AG10803 (cell line): ENCODE measurements at regions not wholly inside any gene's neighbourhood (a gene's known extent, or its start where the extent isn't known, plus 50 kb on each side); places are given as distances from the start of the nearest gene placed in this dataset.

Experiments
- DNase-seq: peaks from one replicate; pipeline ENCODE4 v3.0.0; 2010; ENCODE audit warnings: low read depth
- H3K4me3 ChIP-seq: 2 replicates; pipeline ENCODE4 v1.5.1; 2011; ENCODE audit warnings: mild to moderate bottlenecking, low read length, control low read depth
- CTCF ChIP-seq: conservative IDR thresholded peaks from 2 replicates; pipeline ENCODE4 v1.5.1; 2011; ENCODE audit warnings: mild to moderate bottlenecking, low read length, control low read depth, inconsistent platforms

GRCh38 chr5:13003457-13003856 lies 941.0 kb downstream of the DNAH5 start:
- no peak for DNase-seq
- TF ChIP-seq CTCF, result no peak
- no peak overlapping the region for H3K4me3 ChIP-seq

GRCh38 chr5:12999667-13000066 lies 944.8 kb downstream of the DNAH5 start:
- no peak overlapping the region for H3K4me3 ChIP-seq
- TF ChIP-seq CTCF, result no peak
- no peak for DNase-seq

DNA sequence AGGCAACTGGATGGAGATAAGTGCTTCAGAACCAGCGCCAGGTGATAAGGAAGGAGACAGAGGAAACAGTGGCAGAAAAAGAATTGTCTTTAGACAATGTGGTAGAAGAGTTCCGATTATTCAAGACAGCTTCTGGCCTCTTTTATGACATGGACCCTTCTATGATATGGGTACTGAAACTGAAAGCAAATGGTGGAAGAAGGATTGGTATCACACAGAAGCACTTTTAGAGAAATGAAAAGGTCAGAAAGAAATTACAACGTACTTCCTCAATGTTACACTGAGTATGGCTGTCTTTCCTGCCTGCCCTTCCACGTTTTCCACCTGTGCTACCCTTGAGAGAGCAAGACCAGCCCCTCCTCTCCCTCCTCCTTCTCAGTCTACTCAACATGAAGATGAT lies 959.3 kb downstream of the DNAH5 start:
- no peak for DNase-seq
- no peak for TF ChIP-seq CTCF
- no peak overlapping the region for H3K4me3 ChIP-seq

DNA sequence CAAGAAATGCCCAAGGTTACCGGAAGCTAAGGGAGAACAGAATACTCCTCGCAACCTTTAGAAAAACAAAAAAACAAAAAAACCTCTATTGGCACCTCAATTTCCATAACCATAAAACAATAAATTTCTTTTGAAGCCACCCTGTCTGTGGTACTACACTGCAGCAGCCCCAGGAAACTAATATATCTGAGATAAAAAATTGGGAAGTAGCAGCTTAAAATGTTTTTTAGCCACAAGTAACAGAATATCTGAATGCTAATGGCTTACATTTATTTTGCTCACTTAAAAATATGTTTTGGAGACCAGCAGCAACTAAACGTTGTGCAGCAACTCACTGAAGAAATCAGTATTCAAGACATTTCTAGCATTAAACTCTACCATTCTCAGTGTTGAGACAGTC lies 969.6 kb downstream of the DNAH5 start:
- TF ChIP-seq CTCF, result no peak
- H3K4me3 ChIP-seq, result no peak overlapping the region
- no peak for DNase-seq

DNA sequence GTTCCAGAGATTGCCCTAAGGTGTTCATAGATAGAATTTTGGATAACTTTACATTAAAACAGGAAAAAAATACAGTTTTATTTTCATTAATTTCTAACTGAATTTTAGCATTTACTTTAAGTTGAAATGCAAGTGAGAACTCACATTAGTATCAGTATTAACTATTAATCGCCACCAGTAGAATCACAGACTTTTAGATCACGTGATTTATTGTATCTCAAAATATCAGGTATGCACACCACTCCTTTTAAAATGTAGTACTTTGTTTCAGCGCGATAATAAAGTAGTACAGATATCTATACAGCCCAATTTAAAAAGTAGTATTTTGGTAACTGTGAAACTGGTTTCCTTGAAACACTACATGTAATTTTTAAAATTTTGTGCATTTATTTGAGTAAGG lies 978.7 kb downstream of the DNAH5 start:
- H3K4me3 ChIP-seq, result no peak overlapping the region
- TF ChIP-seq CTCF, result no peak
- no peak for DNase-seq

DNA sequence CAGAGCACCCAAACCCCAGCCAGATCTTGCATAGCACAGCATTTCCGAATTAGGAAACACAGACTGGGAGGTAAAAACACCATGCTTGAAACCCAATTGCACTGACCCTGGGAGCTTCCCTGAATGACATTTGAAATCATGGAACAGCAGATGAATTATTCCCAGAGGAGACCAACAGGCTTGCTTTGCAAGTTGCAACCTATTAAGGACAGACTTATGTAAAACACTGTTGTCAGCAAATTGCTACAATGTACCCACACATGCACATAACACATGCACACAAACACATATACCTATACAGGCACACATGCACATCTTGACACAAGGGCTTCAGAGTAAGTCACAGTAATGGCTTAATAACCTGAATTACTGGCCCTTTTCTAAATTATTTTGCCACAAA lies 984.8 kb downstream of the DNAH5 start:
- no peak for TF ChIP-seq CTCF
- no peak for DNase-seq

DNA sequence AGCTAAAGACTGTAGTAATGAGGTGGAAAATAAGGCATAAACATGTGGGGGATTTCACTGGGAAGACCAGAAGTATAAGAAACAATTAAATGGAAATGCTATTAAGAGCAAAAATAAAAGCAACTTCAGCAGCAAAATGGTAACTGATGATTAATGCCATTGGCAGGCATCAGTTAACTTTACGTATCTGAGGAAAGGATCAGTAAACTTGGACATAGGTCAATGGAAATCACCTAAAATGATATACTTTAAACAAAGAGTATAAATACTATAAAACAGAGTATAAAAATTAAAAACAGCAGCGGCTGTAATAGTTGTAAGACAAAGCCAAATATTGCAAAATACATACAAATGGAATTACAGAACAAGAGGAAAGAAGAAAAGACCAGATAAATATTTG lies 992.1 kb downstream of the DNAH5 start:
- TF ChIP-seq CTCF, result no peak
- no peak for DNase-seq
- H3K4me3 ChIP-seq, result no peak overlapping the region

More for the DNA sequence above, 984.8 kb downstream of the DNAH5 start:
- H3K4me3 ChIP-seq, result no peak overlapping the region
